OCI-LY3 (cell line): ENCODE measurements at regions not wholly inside any gene's neighbourhood (a gene's known extent, or its start where the extent isn't known, plus 50 kb on each side); places are given as distances from the start of the nearest gene placed in this dataset.

ENCODE experiments used
- H2AFZ ChIP-seq: fragments of 200-600, 300-600 bp; shearing (Covaris generic); 2 replicates; pipeline ENCODE4 v1.6.0; 2014; ENCODE audit warnings: antibody characterized with exemption, low read depth, low read length
- H3K27ac ChIP-seq: fragments of 200-600, 300-600 bp; sonication (generic); 2 replicates; pipeline ENCODE4 v1.5.1; 2014; ENCODE audit warnings: mild to moderate bottlenecking, low read length, moderate library complexity, mixed read lengths
- H3K27me3 ChIP-seq: fragments of 200-600, 300-600 bp; sonication (generic); 2 replicates; pipeline ENCODE4 v1.6.1; 2014; ENCODE audit warnings: low read depth, low read length, mixed read lengths
- H3K36me3 ChIP-seq: fragments of 200-600, 300-600 bp; sonication (generic); replicated peaks from 2 replicates; pipeline ENCODE3; 2014; ENCODE audit warnings: low read depth, low read length, mixed read lengths
- H3K4me1 ChIP-seq: fragments of 300-600, 200-600 bp; sonication (generic); 2 replicates; pipeline ENCODE4 v1.6.1; 2014; ENCODE audit warnings: low read length, mixed read lengths
- H3K4me2 ChIP-seq: fragments of 200-600, 300-600 bp; sonication (generic); 2 replicates; pipeline ENCODE4 v1.6.1; 2014; ENCODE audit warnings: low read length, mixed read lengths
- H3K4me3 ChIP-seq: fragments of 300-600, 200-600 bp; sonication (generic); 2 replicates; pipeline ENCODE4 v1.5.1; 2014; ENCODE audit warnings: antibody characterized with exemption, mild to moderate bottlenecking, low read length, moderate library complexity
- H3K79me2 ChIP-seq: fragments of 300-600, 200-600 bp; shearing (Covaris generic); 2 replicates; pipeline ENCODE4 v1.6.1; 2014; ENCODE audit warnings: mild to moderate bottlenecking, low read length, mixed read lengths
- H3K9ac ChIP-seq: fragments of 300-600, 200-600 bp; shearing (Covaris generic); 2 replicates; pipeline ENCODE4 v1.6.0; 2014; ENCODE audit warnings: mild to moderate bottlenecking, low read length, moderate library complexity
- H3K9me3 ChIP-seq: fragments of 200-600, 300-600 bp; shearing (Covaris generic); 2 replicates; pipeline ENCODE4 v1.6.1; 2014; ENCODE audit warnings: low read length, mixed read lengths; ENCODE audit not compliant: insufficient read depth
- H4K20me1 ChIP-seq: fragments of 200-600, 300-600 bp; sonication (generic); 2 replicates; pipeline ENCODE4 v1.6.1; 2016; ENCODE audit warnings: low read length, mixed read lengths; ENCODE audit not compliant: insufficient read depth
- EZH2phosphoT487 ChIP-seq: fragments of 200-600 bp; shearing (Covaris generic); IDR thresholded peaks from 2 replicates; pipeline ENCODE4 v1.6.1; 2018; ENCODE audit warnings: antibody characterized with exemption, mixed run types, low read depth
- TF ChIP-seq, protein P1 (sequence below): fragments of 200-600, 300-600 bp; sonication (generic); IDR thresholded peaks from 2 replicates; pipeline ENCODE4 v1.5.1; 2014; ENCODE audit warnings: antibody characterized with exemption, low read length, low read depth

DNA sequence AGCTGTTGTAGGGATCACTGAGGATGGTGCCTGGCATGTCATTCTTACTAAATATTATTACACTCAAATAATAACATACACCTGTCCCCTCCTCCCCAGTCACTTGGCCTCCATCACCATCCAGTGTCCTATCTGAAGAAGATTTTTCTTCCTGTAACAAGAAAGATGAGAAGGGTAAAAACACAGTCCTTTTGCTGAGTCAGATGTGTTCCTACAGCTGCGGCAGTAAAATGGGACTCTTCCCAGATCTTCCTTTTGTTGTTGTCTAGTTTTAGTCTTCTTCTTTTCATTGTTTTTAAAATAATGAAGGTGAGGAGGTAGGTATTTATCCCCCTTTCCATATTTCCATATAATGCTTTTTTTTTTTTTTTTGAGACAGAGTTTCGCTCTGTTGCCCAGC, 83.1 kb upstream of the RFLNA start:
- no peak overlapping the region for H2AFZ ChIP-seq
- no peak overlapping the region for H3K9ac ChIP-seq
- H3K4me2 ChIP-seq, result no peak overlapping the region
- TF ChIP-seq EZH2phosphoT487, result no peak
- TF ChIP-seq, protein P1, sequence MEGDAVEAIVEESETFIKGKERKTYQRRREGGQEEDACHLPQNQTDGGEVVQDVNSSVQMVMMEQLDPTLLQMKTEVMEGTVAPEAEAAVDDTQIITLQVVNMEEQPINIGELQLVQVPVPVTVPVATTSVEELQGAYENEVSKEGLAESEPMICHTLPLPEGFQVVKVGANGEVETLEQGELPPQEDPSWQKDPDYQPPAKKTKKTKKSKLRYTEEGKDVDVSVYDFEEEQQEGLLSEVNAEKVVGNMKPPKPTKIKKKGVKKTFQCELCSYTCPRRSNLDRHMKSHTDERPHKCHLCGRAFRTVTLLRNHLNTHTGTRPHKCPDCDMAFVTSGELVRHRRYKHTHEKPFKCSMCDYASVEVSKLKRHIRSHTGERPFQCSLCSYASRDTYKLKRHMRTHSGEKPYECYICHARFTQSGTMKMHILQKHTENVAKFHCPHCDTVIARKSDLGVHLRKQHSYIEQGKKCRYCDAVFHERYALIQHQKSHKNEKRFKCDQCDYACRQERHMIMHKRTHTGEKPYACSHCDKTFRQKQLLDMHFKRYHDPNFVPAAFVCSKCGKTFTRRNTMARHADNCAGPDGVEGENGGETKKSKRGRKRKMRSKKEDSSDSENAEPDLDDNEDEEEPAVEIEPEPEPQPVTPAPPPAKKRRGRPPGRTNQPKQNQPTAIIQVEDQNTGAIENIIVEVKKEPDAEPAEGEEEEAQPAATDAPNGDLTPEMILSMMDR, result no peak
- peaks cover 5% of the 10 kb centered on the region; the same call in 1 of the 2 replicates for H3K9me3 ChIP-seq
- no peaks in the 10 kb centered on the region for H4K20me1 ChIP-seq
- H3K4me1 ChIP-seq, result no peaks in the 10 kb centered on the region
- no peak overlapping the region for H3K27ac ChIP-seq
- H3K4me3 ChIP-seq, result no peak overlapping the region
- H3K79me2 ChIP-seq, result no peaks in the 10 kb centered on the region
- no peaks in the 10 kb centered on the region for H3K36me3 ChIP-seq
- H3K27me3 ChIP-seq, result peaks cover 39% of the 10 kb centered on the region

DNA sequence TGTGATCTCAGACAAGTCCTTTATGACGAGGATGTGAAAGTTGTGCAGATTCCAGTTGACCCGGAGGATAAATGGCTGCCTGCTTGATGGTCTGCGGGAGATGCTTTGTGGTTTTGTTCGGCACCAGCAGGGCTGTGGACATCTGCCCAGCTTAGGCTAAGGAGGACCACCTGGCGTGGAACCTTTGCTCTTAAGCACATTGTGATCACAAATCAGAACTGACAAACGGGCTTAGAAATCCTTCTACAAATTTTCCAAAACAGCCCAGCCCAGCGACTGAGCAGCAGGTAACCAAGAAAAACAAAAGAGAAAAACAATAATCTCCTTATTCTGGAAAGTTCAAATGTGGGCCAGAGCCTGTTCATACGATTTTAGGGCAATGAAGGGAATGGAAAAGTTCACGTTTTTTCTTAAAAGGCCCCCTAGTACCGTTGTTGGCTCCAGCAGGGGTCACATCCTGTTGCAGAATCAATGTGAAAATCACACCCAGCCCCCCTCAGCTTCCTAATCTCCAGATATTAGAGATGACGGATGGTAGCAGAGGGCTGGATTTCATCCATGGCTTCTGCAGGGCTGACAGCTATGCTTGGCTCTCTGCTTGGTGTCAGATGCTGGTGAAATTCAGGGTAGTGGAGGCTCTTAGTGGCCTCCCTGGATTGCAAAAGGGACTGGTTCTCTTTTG, 81.1 kb upstream of the RFLNA start:
- Histone ChIP-seq H4K20me1 (no peaks in the 10 kb centered on the region), H3K36me3 (no peaks in the 10 kb centered on the region)
- TF ChIP-seq, protein P1, result no peak
- no peak for TF ChIP-seq EZH2phosphoT487

GRCh38 chr12:124214574-124214973, 80.3 kb upstream of the RFLNA start:
- Histone ChIP-seq H3K4me1 (peaks cover 7% of the 10 kb centered on the region; the same call in 1 of the 2 replicates), H3K27ac (no peak overlapping the region), H4K20me1 (no peaks in the 10 kb centered on the region), H3K36me3 (no peaks in the 10 kb centered on the region), H3K4me2 (no peak overlapping the region), H3K79me2 (no peaks in the 10 kb centered on the region), H3K4me3 (no peak overlapping the region), H3K9ac (no peak overlapping the region), H2AFZ (no peak overlapping the region), H3K9me3 (peaks cover 5% of the 10 kb centered on the region; the same call in 1 of the 2 replicates), H3K27me3 (peaks cover 40% of the 10 kb centered on the region)
- TF ChIP-seq EZH2phosphoT487, result no peak
- TF ChIP-seq, protein P1, result no peak

More for the DNA sequence above, 81.1 kb upstream of the RFLNA start:
- Histone ChIP-seq H3K4me2 (no peak overlapping the region), H3K9ac (no peak overlapping the region), H3K4me1 (peaks cover 7% of the 10 kb centered on the region; the same call in 1 of the 2 replicates), H3K27ac (no peak overlapping the region), H3K9me3 (peaks cover 5% of the 10 kb centered on the region; the same call in 1 of the 2 replicates), H3K4me3 (no peak overlapping the region), H2AFZ (no peak overlapping the region), H3K79me2 (no peaks in the 10 kb centered on the region), H3K27me3 (peaks cover 40% of the 10 kb centered on the region)

GRCh38 chr12:124216966-124217365, 77.9 kb upstream of the RFLNA start:
- Histone ChIP-seq H3K27me3 (peaks cover 38% of the 10 kb centered on the region), H3K4me1 (peaks cover 7% of the 10 kb centered on the region; the same call in 1 of the 2 replicates), H3K9me3 (peaks cover 5% of the 10 kb centered on the region; the same call in 1 of the 2 replicates), H3K27ac (no peak overlapping the region), H3K79me2 (no peaks in the 10 kb centered on the region), H4K20me1 (no peaks in the 10 kb centered on the region), H3K4me2 (peak overlapping the region; percentile 65; the same call in 1 of the 2 replicates), H3K36me3 (no peaks in the 10 kb centered on the region), H2AFZ (no peak overlapping the region), H3K4me3 (no peak overlapping the region), H3K9ac (no peak overlapping the region)
- TF ChIP-seq EZH2phosphoT487, result no peak
- TF ChIP-seq, protein P1, result no peak
